Hepatocyte (in vitro differentiated cells): ENCODE measurements at regions not wholly inside any gene's neighbourhood (a gene's known extent, or its start where the extent isn't known, plus 50 kb on each side); places are given as distances from the start of the nearest gene placed in this dataset.

ENCODE experiments used
- DNase-seq: peaks from one replicate; pipeline ENCODE4 v3.0.0-alpha.2; 2016; ENCODE audit warnings: low spot score
- H2AFZ ChIP-seq: fragments of 200-600 bp; sonication (generic); 2 replicates; pipeline ENCODE4 v1.6.0; 2016; ENCODE audit warnings: antibody characterized with exemption, mild to moderate bottlenecking
- H3K27ac ChIP-seq: fragments of 200-600 bp; sonication (generic); 2 replicates; pipeline ENCODE4 v1.5.1; 2016; ENCODE audit warnings: mild to moderate bottlenecking
- H3K27me3 ChIP-seq: fragments of 200-600 bp; sonication (generic); 2 replicates; pipeline ENCODE4 v1.6.1; 2016
- H3K36me3 ChIP-seq: fragments of 200-600 bp; sonication (generic); replicated peaks from 2 replicates; pipeline ENCODE4 v1.5.1; 2016; ENCODE audit warnings: low read depth; ENCODE audit not compliant: insufficient read depth
- H3K4me1 ChIP-seq: fragments of 200-600 bp; sonication (generic); 2 replicates; pipeline ENCODE4 v1.5.1; 2016; ENCODE audit warnings: mild to moderate bottlenecking, moderate library complexity; ENCODE audit not compliant: insufficient read depth
- H3K4me2 ChIP-seq: fragments of 200-600 bp; sonication (generic); 2 replicates; pipeline ENCODE4 v1.6.0; 2016
- H3K4me3 ChIP-seq: fragments of 200-600 bp; sonication (generic); 2 replicates; pipeline ENCODE4 v1.5.1; 2016; ENCODE audit warnings: mild to moderate bottlenecking
- H3K79me2 ChIP-seq: fragments of 200-600 bp; sonication (generic); 2 replicates; pipeline ENCODE4 v1.6.0; 2017; ENCODE audit warnings: mild to moderate bottlenecking
- H3K9me2 ChIP-seq: fragments of 200-600 bp; sonication (generic); replicated peaks from 2 replicates; pipeline ENCODE4 v1.6.0; 2017; ENCODE audit warnings: mild to moderate bottlenecking; ENCODE audit not compliant: insufficient read depth
- H3K9me3 ChIP-seq: fragments of 200-600 bp; sonication (generic); 2 replicates; pipeline ENCODE4 v1.5.1; 2016; ENCODE audit warnings: low read depth, mild to moderate bottlenecking
- H4K20me1 ChIP-seq: fragments of 200-600 bp; sonication (generic); 2 replicates; pipeline ENCODE4 v1.6.0; 2016; ENCODE audit warnings: mild to moderate bottlenecking; ENCODE audit not compliant: insufficient read depth, poor library complexity, severe bottlenecking
- CTCF ChIP-seq: fragments of 200-600 bp; sonication (generic); IDR thresholded peaks from 2 replicates; pipeline ENCODE4 v1.5.1; 2016; ENCODE audit warnings: antibody characterized with exemption, mild to moderate bottlenecking; ENCODE audit not compliant: poor library complexity
- EZH2 ChIP-seq: fragments of 200-600 bp; sonication (generic); IDR thresholded peaks from 2 replicates; pipeline ENCODE4 v1.6.1; 2016; ENCODE audit warnings: antibody characterized with exemption, mild to moderate bottlenecking, borderline replicate concordance
- EZH2phosphoT487 ChIP-seq: fragments of 200-600 bp; sonication (generic); IDR thresholded peaks from one replicate; pipeline ENCODE4 v1.6.1; 2018; ENCODE audit warnings: antibody characterized with exemption, mild to moderate bottlenecking, low read depth, moderate library complexity; ENCODE audit not compliant: unreplicated experiment, severe bottlenecking
- WGBS: methylation state at CpG from one replicate; pipeline ENCODE4 v1.1.6; 2016; ENCODE audit warnings: low lambda C conversion rate; ENCODE audit errors: missing lambda C conversion rate; 5-methylcytosine and 5-hydroxymethylcytosine counted together

- no peak for DNase-seq
- H2AFZ ChIP-seq, result no peak overlapping the region
- no peaks in the 10 kb centered on the region for H3K9me3 ChIP-seq
- H3K79me2 ChIP-seq, result peaks cover 25% of the 10 kb centered on the region
- TF ChIP-seq CTCF, result no peak
- TF ChIP-seq EZH2phosphoT487, result no peak
- TF ChIP-seq EZH2, result no peak
- peaks cover 14% of the 10 kb centered on the region for H4K20me1 ChIP-seq
- no peak overlapping the region for H3K4me2 ChIP-seq
- 88% methylated on average over 6 of the region's 6 CpGs for WGBS
- H3K27ac ChIP-seq, result no peak overlapping the region
- H3K9me2 ChIP-seq, result no peaks in the 10 kb centered on the region
- H3K36me3 ChIP-seq, result no peaks in the 10 kb centered on the region
- no peak overlapping the region for H3K4me3 ChIP-seq
- H3K27me3 ChIP-seq, result no peaks in the 10 kb centered on the region
- peaks cover 24% of the 10 kb centered on the region for H3K4me1 ChIP-seq
Measured at GRCh38 chr12:124482567-124482893, 84.9 kb downstream of the NCOR2 start.

- peaks cover 19% of the 10 kb centered on the region for H3K79me2 ChIP-seq
- peaks cover 19% of the 10 kb centered on the region for H3K4me1 ChIP-seq
- WGBS, result 95% methylated on average over 15 of the region's 19 CpGs
- H3K9me3 ChIP-seq, result no peaks in the 10 kb centered on the region
- TF ChIP-seq EZH2 (no peak), EZH2phosphoT487 (no peak), CTCF (no peak)
- H4K20me1 ChIP-seq, result peaks cover 10% of the 10 kb centered on the region
- no peaks in the 10 kb centered on the region for H3K9me2 ChIP-seq
- no peaks in the 10 kb centered on the region for H3K27me3 ChIP-seq
- H3K36me3 ChIP-seq, result no peaks in the 10 kb centered on the region
- no peak overlapping the region for H3K4me3 ChIP-seq
- H2AFZ ChIP-seq, result no peak overlapping the region
- no peak overlapping the region for H3K27ac ChIP-seq
- no peak overlapping the region for H3K4me2 ChIP-seq
- no peak for DNase-seq
Measured at GRCh38 chr12:124481772-124482566, 85.4 kb downstream of the NCOR2 start.

GRCh38 chr12:124481257-124481750 lies 86.1 kb downstream of the NCOR2 start:
- H3K27ac ChIP-seq, result no peak overlapping the region
- WGBS, result 90% methylated on average over 17 of the region's 17 CpGs

More at GRCh38 chr12:124481257-124481750, 86.1 kb downstream of the NCOR2 start:
- Histone ChIP-seq H3K4me2 (no peak overlapping the region), H3K27me3 (no peaks in the 10 kb centered on the region), H3K79me2 (peaks cover 12% of the 10 kb centered on the region), H4K20me1 (peaks cover 10% of the 10 kb centered on the region), H3K4me3 (no peak overlapping the region), H3K4me1 (peaks cover 15% of the 10 kb centered on the region), H3K9me2 (no peaks in the 10 kb centered on the region), H3K36me3 (no peaks in the 10 kb centered on the region), H3K9me3 (no peaks in the 10 kb centered on the region), H2AFZ (no peak overlapping the region)
- DNase-seq, result no peak
- TF ChIP-seq CTCF (no peak), EZH2phosphoT487 (no peak), EZH2 (no peak)
